Panc1 (cell line): ENCODE measurements at regions not wholly inside any gene's neighbourhood (a gene's known extent, or its start where the extent isn't known, plus 50 kb on each side); places are given as distances from the start of the nearest gene placed in this dataset.

Experiments used
- ATAC-seq: fragments of 200-7000 bp; cut with Tn5 transposase; 2 replicates; pipeline ENCODE4 v1.9.1; 2020; ENCODE audit warnings: mild to moderate bottlenecking, moderate library complexity
- BruUV-seq: library from RNA; stranded (reverse); fragments of 400-500 nt; replicated peaks from 2 replicates; lab custom pipeline; 2021; lab: Mats Ljungman, UMichigan
- CTCF ChIA-PET: fragments of 300-600 bp; sonication (Branson Sonifier 250); formaldehyde crosslinking; loops from one replicate; lab custom pipeline; 2022; ENCODE audit warnings: antibody characterized with exemption; lab: Charles Lee
- POLR2A ChIA-PET: fragments of 300-600 bp; sonication (Branson Sonifier 250); formaldehyde crosslinking; loops from one replicate; lab custom pipeline; 2022; ENCODE audit warnings: antibody characterized with exemption; lab: Charles Lee
- DNase-seq: peaks from one replicate; pipeline ENCODE4 v3.0.0-alpha.2; 2010; ENCODE audit warnings: low read depth, low spot score
- H3K27ac ChIP-seq: 2 replicates; pipeline ENCODE4 v1.5.1; 2011; ENCODE audit warnings: mild to moderate bottlenecking, low read length, inconsistent platforms
- H3K27me3 ChIP-seq: fragments of 200-500 bp; sonication (Bioruptor generic); 2 replicates; pipeline ENCODE4 v1.6.0; 2014; ENCODE audit warnings: low read length, inconsistent platforms; ENCODE audit not compliant: control insufficient read depth, insufficient read depth
- H3K36me3 ChIP-seq: fragments of 200-500 bp; sonication (Bioruptor generic); 2 replicates; pipeline ENCODE4 v1.5.1; 2014; ENCODE audit warnings: inconsistent platforms, mild to moderate bottlenecking, low read length, moderate library complexity; ENCODE audit not compliant: control insufficient read depth, insufficient read depth
- H3K4me1 ChIP-seq: 2 replicates; pipeline ENCODE4 v1.5.1; 2011; ENCODE audit warnings: inconsistent platforms, mild to moderate bottlenecking, low read length, moderate library complexity; ENCODE audit not compliant: control insufficient read depth, insufficient read depth
- H3K4me3 ChIP-seq, 2 experiments: 2 replicates each; pipeline ENCODE4 v1.5.1; 2011 to 2012; ENCODE audit warnings: low read depth in 2 of 2, low read length in 2 of 2, mild to moderate bottlenecking in 2 of 2, inconsistent platforms in 1 of 2, moderate library complexity in 1 of 2
- H3K9me3 ChIP-seq: fragments of 200-500 bp; sonication (Bioruptor generic); 2 replicates; pipeline ENCODE4 v1.5.1; 2014; ENCODE audit warnings: low read depth, mild to moderate bottlenecking, inconsistent platforms, low read length, moderate library complexity; ENCODE audit not compliant: control insufficient read depth, insufficient read depth
- CTCF ChIP-seq: fragments of 450-650 bp; IDR thresholded peaks from 2 replicates; pipeline ENCODE4 v1.5.1; 2017; ENCODE audit warnings: mild to moderate bottlenecking
- POLR2AphosphoS5 ChIP-seq: IDR thresholded peaks from 2 replicates; pipeline ENCODE4 v1.6.1; 2012; ENCODE audit warnings: mild to moderate bottlenecking, low read depth, low read length, moderate library complexity
- REST ChIP-seq, 2 experiments: IDR thresholded peaks; 2 replicates each; pipeline ENCODE4 v1.6.1; 2011 to 2012; ENCODE audit warnings: low read depth in 2 of 2, control low read depth in 1 of 2, low read length in 1 of 2, mild to moderate bottlenecking in 1 of 2, moderate library complexity in 1 of 2; ENCODE audit not compliant: insufficient read depth in 1 of 2
- SIN3A ChIP-seq: IDR thresholded peaks from 2 replicates; pipeline ENCODE4 v1.6.1; 2012; ENCODE audit warnings: low read depth, mild to moderate bottlenecking, low read length, moderate library complexity, borderline replicate concordance; ENCODE audit not compliant: insufficient read depth
- TCF7L2 ChIP-seq: IDR thresholded peaks from 2 replicates; pipeline ENCODE4 v1.6.1; 2011; ENCODE audit warnings: mild to moderate bottlenecking, low read depth, low read length, inconsistent platforms
- in situ Hi-C: cut with HindIII; loops from 2 replicates; pipeline ENCODE4 v1.10.0; 2016; ENCODE audit warnings: low sequenced_read_pairs, low pct_unique_long_range_greater_than_20kb
- intact Hi-C: fragments of 100-400 bp; cut with micrococcal nuclease; formaldehyde crosslinking; loops from one replicate; pipeline ENCODE4 v1.10.0; 2022; ENCODE audit not compliant: unreplicated experiment

GRCh38 chr2:133835821-133836619 is 267.8 kb upstream of the NCKAP5 start:
- no peak for TF ChIP-seq TCF7L2
- Histone ChIP-seq H3K9me3 (0 out of 2 replicates have a peak, but pooled peaks cover 4% of the 10 kb centered on the region), H3K4me1 (no peaks in the 10 kb centered on the region), H3K36me3 (no peaks in the 10 kb centered on the region), H3K27ac (no peak overlapping the region), H3K27me3 (no peaks in the 10 kb centered on the region), H3K4me3 (no peak overlapping the region)
- CTCF ChIA-PET: no interaction called here
- POLR2A ChIA-PET: no interaction called here
- intact Hi-C loops: no loop called here
- DNase-seq (no peak), ATAC-seq (no peak)
- in situ Hi-C loops: no loop called here
- BruUV-seq: no TSS peak

- intact Hi-C loops: no loop called here
- CTCF ChIA-PET: no interaction called here
Observed at GRCh38 chr2:133836691-133837345, 268.6 kb upstream of the NCKAP5 start.

More at GRCh38 chr2:133836691-133837345, 268.6 kb upstream of the NCKAP5 start:
- in situ Hi-C loops: no loop called here
- no TSS peak for BruUV-seq
- no peaks in the 10 kb centered on the region for H3K27me3 ChIP-seq
- DNase-seq (no peak), ATAC-seq (no peak)
- TF ChIP-seq REST (IDR thresholded peaks at IDR 0.05; ENCODE audit: insufficient read depth in 1 of 2, low read depth in 2 of 2, low read length in 1 of 2) (no peak), CTCF (no peak), SIN3A (no peak), TCF7L2 (no peak), POLR2AphosphoS5 (no peak)
- H3K27ac ChIP-seq: no peak overlapping the region
- H3K4me1 ChIP-seq: no peaks in the 10 kb centered on the region
- POLR2A ChIA-PET: no interaction called here
- H3K4me3 ChIP-seq: no peak overlapping the region
- 0 out of 2 replicates have a peak, but pooled peaks cover 4% of the 10 kb centered on the region for H3K9me3 ChIP-seq
- no peaks in the 10 kb centered on the region for H3K36me3 ChIP-seq
